Lower lobe of right lung (tissue), 2 donors: ENCODE measurements at regions not wholly inside any gene's neighbourhood (a gene's known extent, or its start where the extent isn't known, plus 50 kb on each side); places are given as distances from the start of the nearest gene placed in this dataset.

Experiments
- ATAC-seq, 2 donors: fragments of 200-7000 bp; cut with Tn5 transposase; one replicate each; pipeline ENCODE4 v1.9.1; 2020 to 2022; ENCODE audit warnings: mild to moderate bottlenecking in 2 of 2, moderate library complexity in 2 of 2
- DNase-seq: peaks from one replicate; pipeline ENCODE4 v3.0.0-alpha.2; 2020
- H3K27ac ChIP-seq: fragments of 200-600 bp; one replicate; pipeline ENCODE4 v1.8.0; 2022
- H3K27me3 ChIP-seq: fragments of 200-600 bp; one replicate; pipeline ENCODE4 v1.8.0; 2022; ENCODE audit warnings: low read depth
- H3K36me3 ChIP-seq: fragments of 200-600 bp; one replicate; pipeline ENCODE4 v1.8.0; 2022; ENCODE audit warnings: mild to moderate bottlenecking
- H3K4me1 ChIP-seq: fragments of 200-600 bp; one replicate; pipeline ENCODE4 v1.8.0; 2022
- H3K4me3 ChIP-seq: fragments of 200-600 bp; one replicate; pipeline ENCODE4 v1.8.0; 2022; ENCODE audit warnings: mild to moderate bottlenecking
- H3K9me3 ChIP-seq: fragments of 200-600 bp; one replicate; pipeline ENCODE4 v1.8.0; 2022
- CTCF ChIP-seq: fragments of 200-600 bp; IDR thresholded peaks from one replicate; pipeline ENCODE4 v1.8.0; 2022; ENCODE audit warnings: antibody characterized with exemption, mild to moderate bottlenecking
- intact Hi-C: fragments of 100-400 bp; cut with DNase I; formaldehyde crosslinking; loops from one replicate; pipeline ENCODE4 v1.11.0; 2022
- donor health status: DM: no; HTN: yes; CAD: no; lungs with severe emphysema.

DNA sequence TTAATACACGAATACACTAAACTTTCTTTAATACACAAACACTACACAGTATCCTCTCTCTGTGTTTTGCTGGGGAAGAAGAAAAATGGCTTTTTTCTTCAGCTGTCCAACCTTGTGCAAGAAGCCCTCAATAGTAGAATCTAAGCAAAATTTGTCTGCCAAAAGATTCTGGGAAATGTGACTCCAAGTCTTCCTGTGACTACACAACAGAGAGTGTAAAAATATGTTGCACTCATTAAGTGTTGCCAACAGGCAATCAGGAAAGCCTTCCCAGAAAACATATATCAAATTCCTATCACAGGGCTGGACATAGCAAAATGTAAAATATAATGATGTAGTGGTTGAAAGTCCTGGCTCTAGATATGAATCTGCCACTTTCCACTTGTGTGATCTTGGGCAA is 825.1 kb upstream of the ZWINT start:
- Histone ChIP-seq H3K9me3 (no peaks in the 10 kb centered on the region), H3K27ac (no peak overlapping the region), H3K4me1 (no peaks in the 10 kb centered on the region), H3K36me3 (no peaks in the 10 kb centered on the region), H3K27me3 (no peaks in the 10 kb centered on the region), H3K4me3 (no peak overlapping the region)
- no peak for ATAC-seq
- no peak for DNase-seq
- intact Hi-C loops, result no loop called here
- TF ChIP-seq CTCF, result no peak

GRCh38 chr10:57169597-57169996 is 808.5 kb upstream of the ZWINT start:
- no peak for TF ChIP-seq CTCF
- no peaks in the 10 kb centered on the region for H3K9me3 ChIP-seq
- DNase-seq (no peak), ATAC-seq (no peak)
- H3K27me3 ChIP-seq, result no peaks in the 10 kb centered on the region
- intact Hi-C loops, result no loop called here
- no peaks in the 10 kb centered on the region for H3K4me1 ChIP-seq
- H3K27ac ChIP-seq, result no peak overlapping the region
- H3K4me3 ChIP-seq, result no peak overlapping the region
- H3K36me3 ChIP-seq, result no peaks in the 10 kb centered on the region

DNA sequence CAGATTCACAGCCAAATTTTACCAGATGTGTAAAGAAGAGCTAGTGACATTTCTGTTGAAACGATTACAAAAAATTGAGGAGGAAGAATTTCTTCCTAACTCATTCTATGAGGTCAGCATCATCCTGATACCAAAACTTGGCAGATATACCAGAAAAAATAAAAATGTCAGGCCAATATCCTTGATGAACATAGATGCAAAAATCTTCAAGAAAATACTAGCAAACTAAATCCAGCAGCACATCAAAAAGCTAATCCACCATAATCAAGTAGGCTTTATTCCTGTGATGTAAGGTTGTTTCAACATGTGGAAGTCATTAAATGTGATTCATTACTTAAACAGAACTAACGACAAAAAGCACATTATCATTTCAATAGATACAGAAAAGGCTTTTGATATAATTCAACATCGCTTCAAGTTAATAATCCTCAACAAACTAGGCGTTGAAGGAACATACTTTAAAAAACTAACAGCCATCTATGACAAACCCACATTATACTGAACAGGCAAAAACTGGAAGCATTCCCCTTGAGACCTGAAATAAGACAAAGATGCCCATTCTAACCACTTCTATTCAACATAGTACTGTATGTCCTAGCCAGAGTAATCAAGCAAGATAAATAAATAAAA is 807.7 kb upstream of the ZWINT start:
- H3K27ac ChIP-seq, result no peak overlapping the region
- TF ChIP-seq CTCF, result no peak
- intact Hi-C loops, result no loop called here
- no peak for ATAC-seq
- H3K27me3 ChIP-seq, result no peaks in the 10 kb centered on the region
- no peaks in the 10 kb centered on the region for H3K4me1 ChIP-seq
- DNase-seq, result no peak
- H3K4me3 ChIP-seq, result no peak overlapping the region
- no peaks in the 10 kb centered on the region for H3K9me3 ChIP-seq
- H3K36me3 ChIP-seq, result no peaks in the 10 kb centered on the region

DNA sequence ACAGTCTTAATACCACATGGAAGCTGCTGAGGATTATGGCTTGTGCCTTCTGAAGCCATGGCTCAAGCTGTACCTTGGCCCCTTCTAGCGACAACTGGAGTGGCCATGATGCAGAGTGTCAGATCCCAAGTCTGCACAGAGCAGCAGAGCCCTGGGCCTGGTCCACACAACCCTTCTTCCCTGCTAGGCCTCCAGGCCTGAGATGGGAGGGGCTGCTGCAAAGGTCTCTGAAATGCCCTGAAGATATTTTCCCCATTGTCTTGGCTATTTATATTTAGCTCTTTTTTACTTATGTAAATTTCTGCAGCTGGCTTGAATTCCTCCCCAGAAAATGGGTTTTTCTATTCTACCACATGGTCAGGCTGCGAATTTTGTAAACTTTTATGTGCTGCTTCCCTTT is 804.6 kb upstream of the ZWINT start:
- Histone ChIP-seq H3K4me3 (no peak overlapping the region), H3K4me1 (no peaks in the 10 kb centered on the region), H3K36me3 (no peaks in the 10 kb centered on the region), H3K27me3 (no peaks in the 10 kb centered on the region), H3K27ac (no peak overlapping the region), H3K9me3 (no peaks in the 10 kb centered on the region)
- ATAC-seq (peak in 1 of 2 donors; percentile 13), DNase-seq (no peak)
- TF ChIP-seq CTCF, result no peak
- intact Hi-C loops, result no loop called here

DNA sequence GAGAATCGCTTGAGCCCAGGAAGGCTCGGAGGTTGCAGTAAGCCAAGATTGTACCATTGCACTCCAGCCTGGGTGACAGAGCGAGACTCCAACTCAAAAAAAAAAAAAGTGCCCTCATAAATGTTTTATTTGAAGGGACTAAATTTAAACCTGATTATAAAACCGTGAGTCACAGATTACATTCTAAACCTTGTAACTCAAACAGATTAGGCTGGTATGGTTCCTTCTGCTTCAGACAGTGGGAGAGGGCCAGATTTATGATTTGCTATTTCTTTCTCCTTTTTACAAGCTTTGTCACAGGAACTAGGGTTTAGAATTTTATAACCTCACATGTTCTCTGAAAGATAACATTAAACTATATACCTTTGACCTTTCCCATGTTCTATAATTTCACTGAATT is 801.2 kb upstream of the ZWINT start:
- ATAC-seq, result no peak
- Histone ChIP-seq H3K4me1 (no peaks in the 10 kb centered on the region), H3K27ac (no peak overlapping the region), H3K27me3 (no peaks in the 10 kb centered on the region), H3K4me3 (no peak overlapping the region), H3K36me3 (no peaks in the 10 kb centered on the region), H3K9me3 (no peaks in the 10 kb centered on the region)
- intact Hi-C loops, result no loop called here
- DNase-seq, result no peak
- no peak for TF ChIP-seq CTCF

DNA sequence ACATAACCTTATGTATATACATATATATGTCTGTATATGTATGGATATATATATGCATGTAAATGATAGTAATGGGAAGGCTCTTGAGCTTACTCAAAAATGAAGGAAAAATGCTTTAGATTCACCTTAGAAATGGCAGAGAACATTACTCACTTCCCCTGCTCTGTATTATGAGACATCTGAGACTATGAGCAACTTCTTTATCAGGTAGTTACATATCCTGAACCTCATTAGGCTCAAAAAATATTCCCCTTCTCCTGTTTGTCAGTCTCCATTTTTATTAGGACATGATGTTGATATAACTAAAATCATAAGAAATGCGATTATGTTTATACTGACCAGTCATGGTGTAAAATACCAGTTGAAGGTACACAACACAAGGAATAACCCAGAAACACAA is 800.1 kb upstream of the ZWINT start:
- ATAC-seq, result no peak
- no peak for DNase-seq
- Histone ChIP-seq H3K4me1 (no peaks in the 10 kb centered on the region), H3K27ac (no peak overlapping the region), H3K4me3 (no peak overlapping the region), H3K9me3 (no peaks in the 10 kb centered on the region), H3K36me3 (no peaks in the 10 kb centered on the region), H3K27me3 (no peaks in the 10 kb centered on the region)
- intact Hi-C loops, result no loop called here
- no peak for TF ChIP-seq CTCF
